Ovary (tissue), 7 donors: ENCODE measurements at regions not wholly inside any gene's neighbourhood (a gene's known extent, or its start where the extent isn't known, plus 50 kb on each side); places are given as distances from the start of the nearest gene placed in this dataset.

ENCODE experiments used
- DNase-seq, 5 donors: peaks; one replicate each; pipeline ENCODE4 v3.0.0-alpha.2; 2019 to 2020
- H3K27ac ChIP-seq, 2 donors: fragments of 200-600 bp; one replicate each; pipeline versions ENCODE4 v1.5.1 to v1.8.0; 2019 to 2022
- H3K27me3 ChIP-seq: fragments of 200-600 bp; one replicate; pipeline ENCODE4 v1.8.0; 2022
- H3K36me3 ChIP-seq: fragments of 200-600 bp; sonication (generic); one replicate; pipeline ENCODE4 v1.5.1; 2019
- H3K4me1 ChIP-seq: one replicate; pipeline ENCODE4 v1.8.1; 2013; ENCODE audit warnings: mild to moderate bottlenecking, moderate library complexity; ENCODE audit not compliant: insufficient read depth
- H3K4me3 ChIP-seq: fragments of 200-600 bp; sonication (generic); one replicate; pipeline ENCODE4 v1.5.1; 2017
- H3K9me3 ChIP-seq, 2 donors: fragments of 200-600 bp in 1 of 2; sonication (generic) in 1 of 2; one replicate each; pipeline versions ENCODE4 v1.5.1 to v1.8.1; 2013 to 2019; ENCODE audit warnings: mild to moderate bottlenecking in 1 of 2, moderate library complexity in 1 of 2
- CTCF ChIP-seq, 3 donors: fragments of 450-650 bp in 2 of 3; fragments of 200-600 bp in 1 of 3; IDR thresholded peaks; one replicate each; pipeline versions ENCODE4 v1.5.1 to v1.8.0; 2016 to 2022; ENCODE audit warnings: antibody characterized with exemption in 3 of 3, mild to moderate bottlenecking in 1 of 3
- EP300 ChIP-seq: sonication (generic); formaldehyde crosslinking; IDR thresholded peaks from one replicate; pipeline ENCODE4 v1.6.1; 2017; ENCODE audit warnings: antibody characterized with exemption
- POLR2A ChIP-seq: fragments of 450-650 bp; IDR thresholded peaks from one replicate; pipeline ENCODE4 v1.6.1; 2017; ENCODE audit warnings: antibody characterized with exemption, mild to moderate bottlenecking, moderate library complexity
- WGBS, 3 donors: extraction: QIAGEN DNeasy Blood & Tissue Kit in 1 of 3; methylation state at CpG; one replicate each; pipeline versions ENCODE4 v1.1.5 to v1.1.7; 2013 to 2017; 5-methylcytosine and 5-hydroxymethylcytosine counted together
- intact Hi-C, 4 donors: fragments of 100-400 bp; cut with DNase I; formaldehyde crosslinking; loops; one replicate each; pipeline versions ENCODE4 v1.11.0 to v1.15.1; 2022 to 2023
- donor health status: DM: no; HTN: no; CAD: no; lungs with moderate emphysema.
- donor health status: DM: no; HTN: no; CAD: no.
- donor health status: Bipolar disorder and iron deficiency.
- donor health status: DM: no; HTN: no; CAD: no.
- donor health status: DM: yes; HTN: yes; CAD: no.

DNA sequence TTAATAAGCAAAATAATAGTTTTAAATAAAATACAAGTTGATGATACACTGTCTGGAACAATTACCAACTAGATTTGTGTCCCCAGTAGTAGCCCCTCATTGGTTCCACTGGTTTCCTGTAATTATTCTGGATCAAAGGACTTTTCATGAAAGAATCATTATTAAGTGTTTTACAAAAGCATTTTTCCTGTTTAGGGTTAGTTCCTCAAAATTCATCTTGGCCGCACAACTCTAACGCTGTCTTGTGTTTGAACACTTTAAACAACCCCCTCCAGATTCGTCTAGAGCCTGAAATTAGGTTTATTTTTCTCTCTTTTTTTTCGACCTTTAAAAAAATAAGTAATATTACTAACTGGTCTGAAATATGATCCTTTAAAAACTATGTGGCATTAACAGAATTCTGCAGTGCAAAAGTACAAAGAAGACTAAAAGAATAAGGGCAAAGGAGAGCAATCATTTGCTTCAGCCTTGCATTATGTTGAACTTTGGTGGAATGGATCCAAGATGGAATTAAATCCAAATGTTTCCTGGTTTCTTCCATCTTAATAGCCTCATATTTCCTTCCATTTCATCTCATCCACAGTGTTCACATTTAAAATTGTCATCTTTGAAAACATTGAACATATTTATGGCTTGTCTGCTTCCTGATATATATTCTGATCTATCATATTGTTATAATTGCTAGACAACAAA lies 678.4 kb downstream of the IRS1 start:
- no peak for TF ChIP-seq POLR2A
- TF ChIP-seq CTCF (IDR thresholded peaks at IDR 0.05): no peak
- no peak for TF ChIP-seq EP300
- WGBS, 3 donors: 20 to 32% (median 21%) methylated on average over 4 of the region's 4 CpGs

GRCh38 chr2:226118471-226119429 lies 680.9 kb downstream of the IRS1 start:
- TF ChIP-seq POLR2A (no peak), CTCF (IDR thresholded peaks at IDR 0.05) (no peak), EP300 (no peak)
- DNase-seq: peak in 4 of 5 donors; percentile 24 to 37 (median 32)
- Histone ChIP-seq H3K4me3 (peak overlapping the region; percentile 4), H3K27me3 (no peaks in the 10 kb centered on the region), H3K27ac (peak overlapping the region in 1 of 2 donors; percentile 38), H3K9me3 (no peaks in the 10 kb centered on the region), H3K4me1 (no peaks in the 10 kb centered on the region), H3K36me3 (no peaks in the 10 kb centered on the region)
- WGBS, 3 donors: 26 to 30% (median 27%) methylated on average over 10 of the region's 10 CpGs
- intact Hi-C loops: no loop called here

More for the DNA sequence above, 678.4 kb downstream of the IRS1 start:
- no peaks in the 10 kb centered on the region for H3K36me3 ChIP-seq
- no peaks in the 10 kb centered on the region for H3K27me3 ChIP-seq
- H3K4me3 ChIP-seq: no peak overlapping the region
- H3K4me1 ChIP-seq: peaks cover 5% of the 10 kb centered on the region
- intact Hi-C loops: loop anchor here in 1 of 4 donors (5.0 kb wide), 1 partner anchor 676 kb away; the partner anchor contains the start of gene IRS1
- no peak overlapping the region for H3K27ac ChIP-seq
- H3K9me3 ChIP-seq: no peaks in the 10 kb centered on the region
- DNase-seq: no peak

- Histone ChIP-seq H3K4me3 (no peak overlapping the region), H3K4me1 (no peaks in the 10 kb centered on the region), H3K27ac (no peak overlapping the region), H3K36me3 (no peaks in the 10 kb centered on the region), H3K27me3 (no peaks in the 10 kb centered on the region), H3K9me3 (no peaks in the 10 kb centered on the region)
- intact Hi-C loops: no loop called here
- 61 to 79% (median 76%) methylated on average over 3 of the region's 3 CpGs for WGBS, 3 donors
- no peak for DNase-seq
- TF ChIP-seq POLR2A (no peak), CTCF (IDR thresholded peaks at IDR 0.05) (no peak), EP300 (no peak)
Observed at GRCh38 chr2:226117510-226118065, 682.0 kb downstream of the IRS1 start.

DNA sequence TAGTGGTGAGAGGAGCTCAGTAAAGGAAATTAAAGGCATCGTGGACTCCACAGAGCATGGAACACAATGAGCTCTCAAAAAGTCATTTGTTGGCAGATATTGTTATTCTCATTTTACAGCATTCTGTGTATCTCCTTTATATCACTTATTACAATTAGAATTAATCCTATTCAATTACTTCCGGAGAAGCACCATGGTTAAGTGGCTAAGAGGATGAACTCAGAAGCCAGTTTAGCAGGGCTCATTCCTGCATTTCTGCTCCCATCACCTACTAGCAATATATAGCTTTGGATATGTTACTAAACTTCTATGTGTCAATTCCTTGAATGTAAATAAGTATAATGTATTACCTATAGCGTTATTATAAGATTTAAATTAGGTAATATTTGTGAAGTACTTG lies 683.3 kb downstream of the IRS1 start:
- 84 to 87% (median 85%) methylated on average over 3 of the region's 3 CpGs for WGBS, 3 donors
- no peaks in the 10 kb centered on the region for H3K9me3 ChIP-seq

More for the DNA sequence above, 683.3 kb downstream of the IRS1 start:
- no peaks in the 10 kb centered on the region for H3K4me1 ChIP-seq
- no peaks in the 10 kb centered on the region for H3K36me3 ChIP-seq
- no peak overlapping the region for H3K4me3 ChIP-seq
- no peaks in the 10 kb centered on the region for H3K27me3 ChIP-seq
- TF ChIP-seq EP300: no peak
- TF ChIP-seq POLR2A: no peak
- no peak for TF ChIP-seq CTCF (IDR thresholded peaks at IDR 0.05)
- no peak for DNase-seq
- intact Hi-C loops: no loop called here
- no peak overlapping the region for H3K27ac ChIP-seq
